ENCODE measurements at regions not wholly inside any gene's neighbourhood (a gene's known extent, or its start where the extent isn't known, plus 50 kb on each side); places are given as distances from the start of the nearest gene placed in this dataset.

GRCh38 chr6:6837541-6838080, 249.1 kb downstream of the LY86 start:
- Histone ChIP-seq H3K9ac (ENCODE audit: insufficient read depth in 1 of 2, low read length in 2 of 2) (no peak overlapping the region), H3K27ac (ENCODE audit: low read depth in 1 of 2, low read length in 1 of 2) (no peak overlapping the region), H3K4me1 (ENCODE audit: control insufficient read depth in 5 of 5, insufficient read depth in 5 of 5, low read length in 5 of 5) (peaks cover 0 to 5% (median 0%) of the 10 kb centered on the region in 5 donors), H3K9me3 (ENCODE audit: control insufficient read depth in 4 of 4, insufficient read depth in 3 of 4, low read length in 3 of 4) (no peaks in the 10 kb centered on the region), H3K36me3 (ENCODE audit: control insufficient read depth in 4 of 4, insufficient read depth in 4 of 4, low read length in 4 of 4) (no peaks in the 10 kb centered on the region), H3K4me3 (no peak overlapping the region), H3K27me3 (ENCODE audit: control insufficient read depth in 3 of 3, insufficient read depth in 3 of 3, low read length in 2 of 3) (no peaks in the 10 kb centered on the region)
- DNase-seq (no peak), ATAC-seq (ENCODE audit: insufficient read depth, low FRiP score) (no peak)
- TF ChIP-seq CTCF (IDR thresholded peaks at IDR 0.05; ENCODE audit: control extremely low read depth, extremely low read depth), result no peak
- 85 to 89% methylated on average over 4 of the region's 4 CpGs for WGBS, 2 donors

DNA sequence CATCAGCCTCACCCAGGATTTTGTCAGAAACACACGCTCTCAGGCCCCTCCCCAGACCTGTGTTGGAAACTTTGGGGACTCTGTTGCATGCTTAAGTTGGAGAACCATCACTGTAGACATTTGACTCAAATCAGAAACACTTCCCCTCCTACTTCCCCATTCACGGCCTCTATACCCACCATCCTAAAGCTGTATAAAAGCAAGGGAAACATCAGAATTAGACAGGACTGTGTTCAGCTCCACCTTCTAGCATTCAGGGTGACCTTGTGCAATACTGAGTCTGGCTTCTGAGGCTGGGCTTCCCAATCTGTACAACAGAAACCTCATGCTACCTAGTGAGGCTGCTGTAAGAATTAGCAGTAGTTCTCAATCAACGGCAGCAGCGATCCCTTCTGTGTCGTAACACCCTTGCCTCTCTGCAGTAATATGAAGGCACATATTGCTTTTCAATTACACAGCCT, 252.3 kb downstream of the LY86 start:
- DNase-seq (peak in 1 of 3 donors; percentile 20), ATAC-seq (ENCODE audit: insufficient read depth, low FRiP score) (no peak)
- Histone ChIP-seq H3K27ac (ENCODE audit: low read depth in 1 of 2, low read length in 1 of 2) (no peak overlapping the region), H3K9ac (ENCODE audit: insufficient read depth in 1 of 2, low read length in 2 of 2) (no peak overlapping the region), H3K4me1 (ENCODE audit: control insufficient read depth in 5 of 5, insufficient read depth in 5 of 5, low read length in 5 of 5) (peaks cover 0 to 2% (median 0%) of the 10 kb centered on the region in 5 donors), H3K4me3 (no peak overlapping the region), H3K9me3 (ENCODE audit: control insufficient read depth in 4 of 4, insufficient read depth in 3 of 4, low read length in 3 of 4) (peaks cover 0 to 4% (median 0%) of the 10 kb centered on the region in 4 donors), H3K27me3 (ENCODE audit: control insufficient read depth in 3 of 3, insufficient read depth in 3 of 3, low read length in 2 of 3) (no peaks in the 10 kb centered on the region), H3K36me3 (ENCODE audit: control insufficient read depth in 4 of 4, insufficient read depth in 4 of 4, low read length in 4 of 4) (no peaks in the 10 kb centered on the region)
- no peak for TF ChIP-seq CTCF (IDR thresholded peaks at IDR 0.05; ENCODE audit: control extremely low read depth, extremely low read depth)
- WGBS, 2 donors, result 29 to 67% methylated on average over 5 of the region's 5 CpGs

GRCh38 chr6:6841571-6841970, 253.1 kb downstream of the LY86 start:
- H3K9ac ChIP-seq (ENCODE audit: insufficient read depth in 1 of 2, low read length in 2 of 2), result no peak overlapping the region
- H3K27me3 ChIP-seq (ENCODE audit: control insufficient read depth in 3 of 3, insufficient read depth in 3 of 3, low read length in 2 of 3), result no peaks in the 10 kb centered on the region
- H3K27ac ChIP-seq (ENCODE audit: low read depth in 1 of 2, low read length in 1 of 2), result no peak overlapping the region
- peaks cover 0 to 2% (median 0%) of the 10 kb centered on the region in 5 donors for H3K4me1 ChIP-seq (ENCODE audit: control insufficient read depth in 5 of 5, insufficient read depth in 5 of 5, low read length in 5 of 5)
- H3K36me3 ChIP-seq (ENCODE audit: control insufficient read depth in 4 of 4, insufficient read depth in 4 of 4, low read length in 4 of 4), result no peaks in the 10 kb centered on the region
- H3K4me3 ChIP-seq, result no peak overlapping the region
- ATAC-seq (ENCODE audit: insufficient read depth, low FRiP score) (no peak), DNase-seq (no peak)
- no peak for TF ChIP-seq CTCF (IDR thresholded peaks at IDR 0.05; ENCODE audit: control extremely low read depth, extremely low read depth)
- WGBS, 2 donors, result 61 to 69% methylated on average over 3 of the region's 3 CpGs
- peaks cover 0 to 6% (median 0%) of the 10 kb centered on the region in 4 donors for H3K9me3 ChIP-seq (ENCODE audit: control insufficient read depth in 4 of 4, insufficient read depth in 3 of 4, low read length in 3 of 4)

GRCh38 chr6:6842291-6842690, 253.8 kb downstream of the LY86 start:
- 88 to 90% methylated on average over 5 of the region's 5 CpGs for WGBS, 2 donors
- no peak for DNase-seq
- Histone ChIP-seq H3K9me3 (ENCODE audit: control insufficient read depth in 4 of 4, insufficient read depth in 3 of 4, low read length in 3 of 4) (peaks cover 0 to 6% (median 0%) of the 10 kb centered on the region in 4 donors), H3K27ac (ENCODE audit: low read depth in 1 of 2, low read length in 1 of 2) (no peak overlapping the region), H3K4me3 (no peak overlapping the region), H3K9ac (ENCODE audit: insufficient read depth in 1 of 2, low read length in 2 of 2) (no peak overlapping the region), H3K27me3 (ENCODE audit: control insufficient read depth in 3 of 3, insufficient read depth in 3 of 3, low read length in 2 of 3) (no peaks in the 10 kb centered on the region), H3K4me1 (ENCODE audit: control insufficient read depth in 5 of 5, insufficient read depth in 5 of 5, low read length in 5 of 5) (peaks cover 0 to 2% (median 0%) of the 10 kb centered on the region in 5 donors), H3K36me3 (ENCODE audit: control insufficient read depth in 4 of 4, insufficient read depth in 4 of 4, low read length in 4 of 4) (no peaks in the 10 kb centered on the region)
- ATAC-seq (ENCODE audit: insufficient read depth, low FRiP score), result no peak
- no peak for TF ChIP-seq CTCF (IDR thresholded peaks at IDR 0.05; ENCODE audit: control extremely low read depth, extremely low read depth)

All from lung (tissue), 11 donors.